ENCODE measurements at regions not wholly inside any gene's neighbourhood (a gene's known extent, or its start where the extent isn't known, plus 50 kb on each side); places are given as distances from the start of the nearest gene placed in this dataset.

- TF ChIP-seq CTCF (IDR thresholded peaks at IDR 0.05) (no peak), POLR2A (IDR thresholded peaks at IDR 0.05) (no peak)
These were observed 60.1 kb upstream of the SLC30A5 start for GRCh38 chr5:69033690-69034089.
